ENCODE measurements at regions not wholly inside any gene's neighbourhood (a gene's known extent, or its start where the extent isn't known, plus 50 kb on each side); places are given as distances from the start of the nearest gene placed in this dataset.

GRCh38 chr12:96143827-96144565, 50.2 kb upstream of the ELK3 start:
- CTCF ChIA-PET = no interaction called here

More at GRCh38 chr12:96143827-96144565, 50.2 kb upstream of the ELK3 start:
- WGBS (ENCODE audit: low lambda C conversion rate) = 88% methylated on average over 6 of the region's 6 CpGs
- no peaks in the 10 kb centered on the region for H3K9me3 ChIP-seq
- TF ChIP-seq USF2 (IDR thresholded peaks at IDR 0.05; ENCODE audit: borderline replicate concordance, low read depth, low read length) (no peak), EZH2phosphoT487 (IDR thresholded peaks at IDR 0.05; ENCODE audit: borderline replicate concordance, low read depth) (no peak), CHD2 (IDR thresholded peaks at IDR 0.05; ENCODE audit: low read length, partially characterized antibody) (no peak)
- TF ChIP-seq, protein P1, sequence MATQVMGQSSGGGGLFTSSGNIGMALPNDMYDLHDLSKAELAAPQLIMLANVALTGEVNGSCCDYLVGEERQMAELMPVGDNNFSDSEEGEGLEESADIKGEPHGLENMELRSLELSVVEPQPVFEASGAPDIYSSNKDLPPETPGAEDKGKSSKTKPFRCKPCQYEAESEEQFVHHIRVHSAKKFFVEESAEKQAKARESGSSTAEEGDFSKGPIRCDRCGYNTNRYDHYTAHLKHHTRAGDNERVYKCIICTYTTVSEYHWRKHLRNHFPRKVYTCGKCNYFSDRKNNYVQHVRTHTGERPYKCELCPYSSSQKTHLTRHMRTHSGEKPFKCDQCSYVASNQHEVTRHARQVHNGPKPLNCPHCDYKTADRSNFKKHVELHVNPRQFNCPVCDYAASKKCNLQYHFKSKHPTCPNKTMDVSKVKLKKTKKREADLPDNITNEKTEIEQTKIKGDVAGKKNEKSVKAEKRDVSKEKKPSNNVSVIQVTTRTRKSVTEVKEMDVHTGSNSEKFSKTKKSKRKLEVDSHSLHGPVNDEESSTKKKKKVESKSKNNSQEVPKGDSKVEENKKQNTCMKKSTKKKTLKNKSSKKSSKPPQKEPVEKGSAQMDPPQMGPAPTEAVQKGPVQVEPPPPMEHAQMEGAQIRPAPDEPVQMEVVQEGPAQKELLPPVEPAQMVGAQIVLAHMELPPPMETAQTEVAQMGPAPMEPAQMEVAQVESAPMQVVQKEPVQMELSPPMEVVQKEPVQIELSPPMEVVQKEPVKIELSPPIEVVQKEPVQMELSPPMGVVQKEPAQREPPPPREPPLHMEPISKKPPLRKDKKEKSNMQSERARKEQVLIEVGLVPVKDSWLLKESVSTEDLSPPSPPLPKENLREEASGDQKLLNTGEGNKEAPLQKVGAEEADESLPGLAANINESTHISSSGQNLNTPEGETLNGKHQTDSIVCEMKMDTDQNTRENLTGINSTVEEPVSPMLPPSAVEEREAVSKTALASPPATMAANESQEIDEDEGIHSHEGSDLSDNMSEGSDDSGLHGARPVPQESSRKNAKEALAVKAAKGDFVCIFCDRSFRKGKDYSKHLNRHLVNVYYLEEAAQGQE (IDR thresholded peaks at IDR 0.05; ENCODE audit: low read depth, low read length) = no peak
- H3K4me1 ChIP-seq (ENCODE audit: control insufficient read depth in 1 of 2, insufficient read depth in 2 of 2, low read depth in 1 of 2, low read length in 1 of 2) = no peaks in the 10 kb centered on the region
- DNase-seq = no peak
- no peak overlapping the region for H2AFZ ChIP-seq (ENCODE audit: low read depth)
- H3K36me3 ChIP-seq (replicated peaks in 1 of 2; ENCODE audit: control insufficient read depth in 1 of 2, insufficient read depth in 2 of 2, low read length in 1 of 2) = no peaks in the 10 kb centered on the region
- no peak overlapping the region for H3K27ac ChIP-seq (ENCODE audit: low read depth in 2 of 2, low read length in 1 of 2)
- POLR2A ChIA-PET = interaction anchor here (0.6 kb wide), 1 partner anchor 10 kb away, joined by 3 read pairs; no protein-coding TSS in a partner anchor
- no peaks in the 10 kb centered on the region for H3K79me2 ChIP-seq (ENCODE audit: insufficient read depth)
- H3F3A ChIP-seq (replicated peaks; ENCODE audit: insufficient read depth) = no peaks in the 10 kb centered on the region
- no peaks in the 10 kb centered on the region for H3K27me3 ChIP-seq (ENCODE audit: insufficient read depth)
- no peaks in the 10 kb centered on the region for H4K20me1 ChIP-seq (ENCODE audit: insufficient read depth)
- H3K4me2 ChIP-seq = no peak overlapping the region
- H3K4me3 ChIP-seq (ENCODE audit: low read depth in 2 of 2, low read length in 1 of 2) = no peak overlapping the region
- no peaks in the 10 kb centered on the region for H3K9me2 ChIP-seq
- H3K9ac ChIP-seq = no peak overlapping the region

Small RNA genes in the stretch of these regions (small RNA-seq; reads per million reads assigned to genes)
- gene RN7SL88P = 0 reads per million in 7 experiments
